Endothelial cell of hepatic sinusoid (primary cell): ENCODE measurements at regions not wholly inside any gene's neighbourhood (a gene's known extent, or its start where the extent isn't known, plus 50 kb on each side); places are given as distances from the start of the nearest gene placed in this dataset.

Experiments
- in situ Hi-C: cut with HindIII; loops from 2 replicates; pipeline ENCODE4 v1.10.0; 2017; ENCODE audit warnings: low sequenced_read_pairs

GRCh38 chr16:54389836-54390494 lies 103.4 kb upstream of the IRX3 start:
- in situ Hi-C loops = loop anchor here (5.0 kb wide), 1 partner anchor 78 kb away; no protein-coding TSS in a partner anchor

GRCh38 chr16:54385141-54385540 lies 98.6 kb upstream of the IRX3 start:
- in situ Hi-C loops = loop anchor here (5.0 kb wide), 1 partner anchor 73 kb away; no protein-coding TSS in a partner anchor

- in situ Hi-C loops = no loop called here
Measured at GRCh38 chr16:54381601-54382313, 95.2 kb upstream of the IRX3 start.

- in situ Hi-C loops = no loop called here
Measured at GRCh38 chr16:54375071-54375470, 88.5 kb upstream of the IRX3 start.

GRCh38 chr16:54373534-54374520 lies 87.2 kb upstream of the IRX3 start:
- in situ Hi-C loops = no loop called here

GRCh38 chr16:54370278-54371040 lies 83.9 kb upstream of the IRX3 start:
- in situ Hi-C loops = no loop called here

GRCh38 chr16:54369861-54370260 lies 83.3 kb upstream of the IRX3 start:
- in situ Hi-C loops = no loop called here

GRCh38 chr16:54366943-54367342 lies 80.4 kb upstream of the IRX3 start:
- in situ Hi-C loops = no loop called here

- in situ Hi-C loops = no loop called here
Measured at GRCh38 chr16:54365990-54366634, 79.5 kb upstream of the IRX3 start.

- in situ Hi-C loops = no loop called here
Measured at GRCh38 chr16:54363766-54364165, 77.2 kb upstream of the IRX3 start.

- in situ Hi-C loops = no loop called here
Measured at GRCh38 chr16:54362591-54363206, 76.1 kb upstream of the IRX3 start.

- in situ Hi-C loops = no loop called here
Measured at GRCh38 chr16:54361246-54361645, 74.7 kb upstream of the IRX3 start.

- in situ Hi-C loops = no loop called here
Measured at GRCh38 chr16:54360681-54361080, 74.1 kb upstream of the IRX3 start.

GRCh38 chr16:54359555-54359954 lies 73.0 kb upstream of the IRX3 start:
- in situ Hi-C loops = no loop called here

- in situ Hi-C loops = no loop called here
Measured at GRCh38 chr16:54359081-54359480, 72.5 kb upstream of the IRX3 start.

- in situ Hi-C loops = no loop called here
Measured at GRCh38 chr16:54356391-54356790, 69.8 kb upstream of the IRX3 start.

- in situ Hi-C loops = no loop called here
Measured at GRCh38 chr16:54355251-54355650, 68.7 kb upstream of the IRX3 start.

GRCh38 chr16:54353097-54353496 lies 66.5 kb upstream of the IRX3 start:
- in situ Hi-C loops = no loop called here

- in situ Hi-C loops = no loop called here
Measured at GRCh38 chr16:54351171-54351570, 64.6 kb upstream of the IRX3 start.

- in situ Hi-C loops = no loop called here
Measured at GRCh38 chr16:54347961-54348360, 61.4 kb upstream of the IRX3 start.
